Stomach (tissue), 8 donors: ENCODE measurements at regions not wholly inside any gene's neighbourhood (a gene's known extent, or its start where the extent isn't known, plus 50 kb on each side); places are given as distances from the start of the nearest gene placed in this dataset.

Source experiments
- DNase-seq, 2 donors: peaks; one replicate each; pipeline versions ENCODE4 v3.0.0 to v3.0.0-alpha.2; 2013 to 2019
- H3K27ac ChIP-seq, 5 donors: fragments of 200-600 bp in 4 of 5; sonication (generic) in 4 of 5; one replicate each; pipeline ENCODE4 v1.5.1; 2013 to 2019; ENCODE audit warnings: mild to moderate bottlenecking in 1 of 5, moderate library complexity in 1 of 5
- H3K27me3 ChIP-seq, 3 donors: fragments of 200-600 bp; sonication (generic); one replicate each; pipeline ENCODE4 v1.5.1; 2017 to 2019; ENCODE audit warnings: mixed run types in 1 of 3
- H3K36me3 ChIP-seq, 4 donors: fragments of 200-600 bp; sonication (generic); 1 replicate in 3 of 4; 2 replicates in 1 of 4; pipeline ENCODE4 v1.5.1; 2016 to 2019
- H3K4me1 ChIP-seq, 4 donors: fragments of 200-600 bp; sonication (generic); one replicate each; pipeline ENCODE4 v1.5.1; 2016 to 2019
- H3K4me3 ChIP-seq, 4 donors: fragments of 200-600 bp; sonication (generic) in 3 of 4; one replicate each; pipeline ENCODE4 v1.5.1; 2016 to 2019; ENCODE audit warnings: mild to moderate bottlenecking in 1 of 4
- H3K9me3 ChIP-seq, 4 donors: fragments of 200-600 bp; sonication (generic); one replicate each; pipeline ENCODE4 v1.5.1; 2016 to 2019
- EP300 ChIP-seq: sonication (generic); formaldehyde crosslinking; IDR thresholded peaks from one replicate; pipeline ENCODE4 v1.6.1; 2017; ENCODE audit warnings: antibody characterized with exemption
- POLR2A ChIP-seq, 4 donors: fragments of 450-650 bp; IDR thresholded peaks; one replicate each; pipeline ENCODE4 v1.6.1; 2016; ENCODE audit warnings: antibody characterized with exemption in 4 of 4, control low read depth in 2 of 4, mild to moderate bottlenecking in 1 of 4, moderate library complexity in 1 of 4
- POLR2AphosphoS5 ChIP-seq, 3 donors: sonication (generic); formaldehyde crosslinking; IDR thresholded peaks; one replicate each; pipeline ENCODE4 v1.6.1; 2016; ENCODE audit warnings: antibody characterized with exemption in 3 of 3
- WGBS, 5 donors: extraction: QIAGEN DNeasy Blood & Tissue Kit in 3 of 5; methylation state at CpG; one replicate each; pipeline versions ENCODE4 v1.1.5 to v1.1.7; 2013 to 2018; 5-methylcytosine and 5-hydroxymethylcytosine counted together
- intact Hi-C: fragments of 100-400 bp; cut with DNase I; formaldehyde crosslinking; loops from one replicate; pipeline ENCODE4 v1.15.1; 2023; ENCODE audit warnings: low total_unique reads
- TF ChIP-seq, protein P1 (sequence below), 7 experiments: fragments of 450-650 bp in 4 of 7; fragments of 200-600 bp in 3 of 7; sonication (generic) in 3 of 7; IDR thresholded peaks; one replicate each; pipeline ENCODE4 v1.5.1; 2016 to 2019; ENCODE audit warnings: antibody characterized with exemption in 7 of 7, control low read depth in 2 of 7, mild to moderate bottlenecking in 1 of 7
- donor health status: healthy with polysubstance abuse.
- donor health status: Bipolar disorder and iron deficiency.
- donor health status: healthy.

- peaks cover 0 to 6% (median 0%) of the 10 kb centered on the region in 4 donors for H3K9me3 ChIP-seq
- no peak for DNase-seq
- H3K27ac ChIP-seq = no peak overlapping the region
- intact Hi-C loops = no loop called here
- no peaks in the 10 kb centered on the region for H3K36me3 ChIP-seq
- H3K4me3 ChIP-seq = no peak overlapping the region
- H3K4me1 ChIP-seq = no peaks in the 10 kb centered on the region
- TF ChIP-seq, protein P1, sequence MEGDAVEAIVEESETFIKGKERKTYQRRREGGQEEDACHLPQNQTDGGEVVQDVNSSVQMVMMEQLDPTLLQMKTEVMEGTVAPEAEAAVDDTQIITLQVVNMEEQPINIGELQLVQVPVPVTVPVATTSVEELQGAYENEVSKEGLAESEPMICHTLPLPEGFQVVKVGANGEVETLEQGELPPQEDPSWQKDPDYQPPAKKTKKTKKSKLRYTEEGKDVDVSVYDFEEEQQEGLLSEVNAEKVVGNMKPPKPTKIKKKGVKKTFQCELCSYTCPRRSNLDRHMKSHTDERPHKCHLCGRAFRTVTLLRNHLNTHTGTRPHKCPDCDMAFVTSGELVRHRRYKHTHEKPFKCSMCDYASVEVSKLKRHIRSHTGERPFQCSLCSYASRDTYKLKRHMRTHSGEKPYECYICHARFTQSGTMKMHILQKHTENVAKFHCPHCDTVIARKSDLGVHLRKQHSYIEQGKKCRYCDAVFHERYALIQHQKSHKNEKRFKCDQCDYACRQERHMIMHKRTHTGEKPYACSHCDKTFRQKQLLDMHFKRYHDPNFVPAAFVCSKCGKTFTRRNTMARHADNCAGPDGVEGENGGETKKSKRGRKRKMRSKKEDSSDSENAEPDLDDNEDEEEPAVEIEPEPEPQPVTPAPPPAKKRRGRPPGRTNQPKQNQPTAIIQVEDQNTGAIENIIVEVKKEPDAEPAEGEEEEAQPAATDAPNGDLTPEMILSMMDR (IDR thresholded peaks at IDR 0.05) = no peak
- TF ChIP-seq EP300 (no peak), POLR2AphosphoS5 (IDR thresholded peaks at IDR 0.05) (no peak), POLR2A (IDR thresholded peaks at IDR 0.05) (no peak)
- no peaks in the 10 kb centered on the region for H3K27me3 ChIP-seq
- WGBS, 5 donors = 21 to 46% (median 43%) methylated on average over 3 of the region's 3 CpGs
Measured at GRCh38 chr14:97253756-97254155, 456.6 kb downstream of the VRK1 start.

DNA sequence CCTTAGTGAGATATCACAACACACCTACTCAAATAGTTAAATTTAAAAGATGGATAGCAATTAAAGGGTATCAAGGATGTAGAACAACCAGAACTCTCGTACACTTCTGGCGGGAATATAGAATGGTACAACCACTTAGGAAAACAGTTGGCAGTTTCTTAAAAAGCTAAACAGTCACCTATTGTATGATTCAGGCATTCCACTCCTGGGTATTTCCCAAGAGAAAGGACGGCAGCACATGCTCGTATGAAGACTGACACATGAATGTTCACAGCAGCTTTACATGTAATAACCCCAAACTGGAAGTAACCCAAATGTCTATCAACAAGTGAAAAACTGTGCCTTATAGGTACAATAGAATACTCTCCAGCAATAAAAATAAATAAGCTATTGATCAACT lies 465.2 kb downstream of the VRK1 start:
- 86 to 94% (median 90%) methylated on average over 4 of the region's 4 CpGs for WGBS, 5 donors
- TF ChIP-seq POLR2A (IDR thresholded peaks at IDR 0.05) (no peak), POLR2AphosphoS5 (IDR thresholded peaks at IDR 0.05) (no peak), EP300 (no peak)
- TF ChIP-seq, protein P1 (IDR thresholded peaks at IDR 0.05) = no peak
- Histone ChIP-seq H3K9me3 (no peaks in the 10 kb centered on the region), H3K4me3 (no peak overlapping the region), H3K4me1 (no peaks in the 10 kb centered on the region), H3K27me3 (no peaks in the 10 kb centered on the region), H3K27ac (no peak overlapping the region), H3K36me3 (no peaks in the 10 kb centered on the region)
- intact Hi-C loops = no loop called here
- no peak for DNase-seq

DNA sequence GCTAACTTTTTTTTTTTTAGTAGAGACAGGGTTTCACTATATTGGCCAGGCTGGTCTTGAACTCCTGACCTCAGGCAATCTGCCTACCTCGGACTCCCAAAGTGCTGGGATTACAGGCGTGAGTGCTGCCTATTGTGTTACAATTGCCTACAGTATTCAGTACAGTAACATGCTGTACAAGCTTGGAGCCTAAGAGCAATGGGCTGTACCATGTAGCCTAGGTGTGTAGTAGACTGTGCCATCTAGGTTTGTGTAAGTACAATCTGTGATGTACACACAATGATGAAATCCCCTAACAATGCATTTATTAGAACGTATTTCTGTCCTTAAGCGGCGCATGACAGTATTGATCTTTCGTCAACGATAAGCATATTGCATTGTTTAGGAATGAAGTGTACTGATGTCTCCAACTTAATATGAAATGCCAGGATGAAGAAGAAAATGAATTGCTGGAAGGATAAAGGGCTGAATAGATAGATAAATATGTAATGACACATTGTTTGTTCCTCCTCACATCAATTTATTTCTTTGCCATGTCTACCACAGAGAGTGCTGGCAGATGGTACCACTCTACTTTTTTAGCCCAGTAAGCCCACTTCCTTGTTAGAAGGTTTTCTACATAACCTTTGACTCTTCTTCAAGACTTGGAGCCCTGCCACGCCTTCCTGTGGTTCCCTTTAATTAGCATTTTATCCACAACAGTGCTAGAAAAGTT lies 467.5 kb downstream of the VRK1 start:
- TF ChIP-seq POLR2A (IDR thresholded peaks at IDR 0.05) (no peak), POLR2AphosphoS5 (IDR thresholded peaks at IDR 0.05) (no peak), EP300 (no peak)
- TF ChIP-seq, protein P1 (IDR thresholded peaks at IDR 0.05) = no peak
- Histone ChIP-seq H3K4me3 (no peak overlapping the region), H3K27me3 (peaks cover 0 to 2% (median 0%) of the 10 kb centered on the region in 3 donors), H3K27ac (no peak overlapping the region), H3K36me3 (no peaks in the 10 kb centered on the region), H3K9me3 (no peaks in the 10 kb centered on the region), H3K4me1 (no peaks in the 10 kb centered on the region)
- intact Hi-C loops = no loop called here
- DNase-seq = no peak
- WGBS, 5 donors = 82 to 88% (median 85%) methylated on average over 8 of the region's 8 CpGs

- 21 to 34% (median 25%) methylated on average over 2 of the region's 2 CpGs for WGBS, 5 donors
- intact Hi-C loops = no loop called here
- no peak for TF ChIP-seq POLR2AphosphoS5 (IDR thresholded peaks at IDR 0.05)
- TF ChIP-seq, protein P1 (IDR thresholded peaks at IDR 0.05) = no peak
- no peak for TF ChIP-seq POLR2A (IDR thresholded peaks at IDR 0.05)
- no peak for TF ChIP-seq EP300
- Histone ChIP-seq H3K27me3 (peaks cover 0 to 3% (median 0%) of the 10 kb centered on the region in 3 donors), H3K27ac (no peak overlapping the region), H3K4me3 (no peak overlapping the region), H3K4me1 (no peaks in the 10 kb centered on the region), H3K9me3 (no peaks in the 10 kb centered on the region), H3K36me3 (no peaks in the 10 kb centered on the region)
- DNase-seq = no peak
Measured at GRCh38 chr14:97266653-97267052, 469.5 kb downstream of the VRK1 start.
